ENCODE measurements at regions not wholly inside any gene's neighbourhood (a gene's known extent, or its start where the extent isn't known, plus 50 kb on each side); places are given as distances from the start of the nearest gene placed in this dataset.
"Not testable (repeated sequence)": the region's sequence is repeated elsewhere in the genome, so short reads cannot be mapped to it uniquely, and the experiment has no call there.

- DNase-seq = no peak
- ATAC-seq = peak; percentile 85
- intact Hi-C loops (cut with micrococcal nuclease) = no loop called here
Observed at GRCh38 chr2:217016796-217017419, 157.0 kb upstream of the TNP1 start.

DNA sequence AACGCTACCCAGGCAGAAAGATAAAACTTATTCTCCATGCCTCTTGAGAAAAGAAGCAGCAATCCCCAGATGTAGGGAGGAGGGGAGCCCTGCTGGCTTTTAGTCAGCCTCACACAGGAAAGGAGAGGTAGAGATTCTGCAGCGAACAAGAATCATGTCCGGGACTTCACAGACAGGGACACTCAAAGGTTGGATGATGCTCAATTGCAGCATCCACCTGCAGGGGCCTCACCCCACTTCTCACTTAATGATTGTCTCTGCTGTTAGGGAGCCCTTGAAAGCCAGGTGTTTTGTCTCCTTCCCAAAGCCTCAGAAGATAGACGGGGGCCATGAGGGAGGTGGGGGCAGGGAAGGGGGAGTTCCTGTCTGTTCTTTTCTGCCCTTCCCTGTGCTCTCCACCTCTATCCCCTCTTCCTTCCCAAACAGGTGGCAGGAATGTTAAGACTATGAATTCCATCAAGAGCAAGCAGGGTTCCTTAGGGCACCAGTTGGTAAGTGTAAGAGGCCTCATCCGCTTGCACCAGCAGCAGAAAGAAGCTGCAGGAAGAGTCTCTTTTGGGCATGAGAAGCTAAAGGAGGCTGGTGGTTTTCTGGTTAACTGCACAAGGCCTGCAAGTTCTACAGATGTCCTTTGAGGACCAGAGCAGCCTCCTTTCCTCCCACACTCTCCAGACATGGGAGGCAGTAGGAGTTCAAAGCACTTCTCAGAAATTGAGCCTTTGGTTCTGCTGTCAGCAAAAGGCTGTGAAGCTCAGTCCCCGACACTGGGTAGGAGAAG lies 154.7 kb upstream of the TNP1 start:
- DNase-seq = no peak
- intact Hi-C loops (cut with micrococcal nuclease) = no loop called here
- ATAC-seq = no peak

DNA sequence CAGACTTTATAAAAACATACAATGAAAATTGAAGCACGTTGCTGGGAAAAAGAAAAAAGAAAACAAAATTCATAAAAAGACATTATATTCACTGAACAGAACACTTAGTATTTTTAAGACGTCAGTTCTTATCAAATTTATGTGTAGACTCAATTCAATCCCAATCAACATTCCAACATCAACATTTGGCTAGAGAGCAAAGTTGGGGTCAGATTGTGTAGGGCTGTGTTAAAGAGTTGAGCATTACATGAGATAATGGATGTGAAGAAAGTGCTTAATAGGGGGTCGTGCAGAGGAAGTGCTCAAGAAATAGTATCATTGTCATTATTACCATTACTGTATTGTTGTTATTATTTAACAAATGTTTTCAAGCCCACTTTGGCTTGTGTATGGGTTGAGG lies 154.1 kb upstream of the TNP1 start:
- intact Hi-C loops (cut with micrococcal nuclease) = no loop called here
- ATAC-seq (no peak), DNase-seq (no peak)

GRCh38 chr2:217011576-217011975 lies 151.7 kb upstream of the TNP1 start:
- DNase-seq = no peak
- no peak for ATAC-seq
- intact Hi-C loops (cut with micrococcal nuclease) = no loop called here

DNA sequence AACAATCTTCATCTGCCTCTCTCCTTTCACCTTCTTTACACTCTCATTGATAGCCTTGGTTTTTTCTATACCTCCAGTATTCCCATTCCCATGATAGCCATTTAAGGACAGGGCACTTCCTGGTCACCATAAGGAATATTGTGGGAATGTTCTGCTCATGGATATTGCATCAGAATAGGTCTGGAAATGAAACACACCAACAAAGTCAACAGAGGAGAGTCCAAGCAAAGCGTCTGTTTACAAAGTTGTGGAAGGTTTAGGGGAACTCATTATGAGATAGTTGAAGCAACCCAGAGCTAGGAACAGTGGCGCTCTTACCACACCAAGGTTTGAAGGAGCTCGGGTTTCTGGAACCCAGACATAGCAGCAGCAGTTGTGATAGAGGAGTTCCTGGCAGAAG lies 150.3 kb upstream of the TNP1 start:
- ATAC-seq (no peak), DNase-seq (no peak)
- intact Hi-C loops (cut with micrococcal nuclease) = no loop called here

- intact Hi-C loops (cut with micrococcal nuclease) = no loop called here
- ATAC-seq = no peak
- DNase-seq = no peak
Observed at GRCh38 chr2:217008794-217009193, 148.9 kb upstream of the TNP1 start.

DNA sequence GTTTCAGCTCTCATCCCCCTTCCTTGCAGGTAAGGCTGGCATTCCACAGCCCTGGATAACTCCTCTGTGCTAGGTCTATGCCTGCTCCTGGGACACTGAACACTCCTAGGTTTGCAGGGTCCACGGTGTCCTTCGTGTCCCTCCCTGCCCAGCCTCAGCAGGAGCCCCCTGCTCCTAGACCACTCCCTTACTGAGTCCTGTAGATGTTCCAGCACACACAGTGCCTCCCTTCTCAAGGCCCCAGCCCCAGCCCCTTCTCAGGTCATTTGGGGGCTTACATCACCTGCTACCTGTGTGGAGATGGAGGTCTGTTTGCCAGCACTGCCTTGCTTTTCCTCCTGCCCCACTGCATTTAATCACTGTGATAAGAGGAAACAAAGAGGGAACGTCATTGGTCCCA lies 146.4 kb upstream of the TNP1 start:
- DNase-seq = no peak
- no peak for ATAC-seq
- intact Hi-C loops (cut with micrococcal nuclease) = no loop called here

DNA sequence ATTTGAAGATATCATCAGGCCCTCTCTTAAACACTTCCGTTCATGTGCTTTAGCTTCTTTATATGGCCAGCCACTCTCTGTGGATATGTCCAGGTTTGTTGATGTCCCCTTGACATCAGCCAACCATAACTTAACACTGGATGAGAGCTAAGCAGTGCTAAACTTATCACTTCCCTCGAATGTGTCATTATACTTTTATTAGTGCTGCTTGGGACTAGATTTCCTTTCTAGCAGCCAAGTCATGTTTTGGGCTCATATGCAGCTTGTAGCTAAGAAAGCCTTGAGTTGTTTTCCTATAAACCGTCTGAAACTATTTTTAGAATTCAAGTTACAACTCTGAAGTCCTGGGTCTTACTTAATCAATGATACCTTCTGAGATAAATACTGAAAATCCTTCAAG lies 144.8 kb upstream of the TNP1 start:
- DNase-seq (no peak), ATAC-seq (peak; percentile 34)
- intact Hi-C loops (cut with micrococcal nuclease) = no loop called here

DNA sequence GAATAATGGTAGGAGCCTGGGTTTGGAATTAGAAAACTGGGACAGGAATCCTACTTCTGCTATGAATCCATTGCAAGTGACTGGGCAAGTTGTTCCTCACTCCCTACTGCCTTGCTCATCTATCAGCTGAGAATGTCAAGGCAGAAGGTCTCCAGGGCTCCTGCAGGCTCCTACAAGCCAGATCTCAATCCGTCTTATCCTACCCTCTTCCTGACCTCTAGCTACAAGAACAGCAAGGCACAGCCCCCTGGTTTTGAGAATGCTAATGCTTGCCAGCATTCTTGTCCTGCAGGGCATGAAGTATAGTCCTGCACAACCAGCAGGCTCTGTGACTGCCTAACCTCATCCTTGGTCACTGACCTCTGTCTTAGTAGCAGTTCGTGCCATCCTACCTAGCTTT lies 141.9 kb upstream of the TNP1 start:
- ATAC-seq (no peak), DNase-seq (no peak)
- intact Hi-C loops (cut with micrococcal nuclease) = no loop called here

DNA sequence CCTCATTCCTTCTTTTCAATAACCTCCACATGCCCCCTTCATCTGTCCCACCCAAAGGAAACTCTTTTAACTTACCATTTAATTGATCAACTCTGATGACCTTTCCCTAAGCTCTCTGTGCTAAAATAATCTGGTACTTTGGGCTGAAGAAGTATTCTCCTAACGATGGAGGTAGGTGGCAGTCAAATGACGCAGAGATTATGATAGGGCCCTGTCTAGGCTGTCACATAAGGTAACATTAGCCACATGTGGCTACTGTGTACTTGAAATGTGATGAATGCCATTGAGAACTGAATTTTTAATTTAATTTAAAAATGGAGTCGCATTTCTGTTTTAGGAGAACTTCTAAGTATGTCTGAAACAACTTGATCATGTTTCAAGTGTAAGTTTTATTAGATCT lies 140.5 kb upstream of the TNP1 start:
- DNase-seq = no peak
- ATAC-seq = peak; percentile 51
- intact Hi-C loops (cut with micrococcal nuclease) = no loop called here

GRCh38 chr2:216996279-216996845 lies 136.5 kb upstream of the TNP1 start:
- intact Hi-C loops (cut with micrococcal nuclease) = no loop called here
- DNase-seq = no peak
- no peak for ATAC-seq

GRCh38 chr2:216994353-216994854 lies 134.5 kb upstream of the TNP1 start:
- intact Hi-C loops (cut with micrococcal nuclease) = no loop called here
- ATAC-seq = peak; percentile 15
- DNase-seq = no peak

GRCh38 chr2:216992056-216992675 lies 132.3 kb upstream of the TNP1 start:
- ATAC-seq = peak; percentile 23
- DNase-seq = peak; percentile 68
- intact Hi-C loops (cut with micrococcal nuclease) = no loop called here

DNA sequence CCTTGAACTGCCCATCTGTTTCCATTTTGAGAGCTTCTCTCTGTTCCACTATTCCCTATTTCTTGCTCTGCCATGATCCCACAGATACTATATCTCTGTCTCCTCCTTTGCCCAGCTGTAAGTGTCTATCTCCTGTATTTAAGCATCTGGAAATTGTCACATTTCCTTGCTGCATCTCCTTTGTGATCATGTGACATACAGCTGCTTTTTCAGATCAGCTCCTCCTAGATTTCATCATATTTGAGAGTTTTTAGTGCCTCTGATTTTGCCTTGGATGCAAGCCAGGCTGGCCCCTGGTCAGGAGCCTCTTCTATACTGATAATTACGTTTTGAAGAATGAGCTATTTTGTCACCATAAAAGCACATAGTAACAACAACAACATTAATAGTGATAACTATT lies 131.7 kb upstream of the TNP1 start:
- DNase-seq = peak; percentile 63
- peak; percentile 42 for ATAC-seq
- intact Hi-C loops (cut with micrococcal nuclease) = no loop called here

GRCh38 chr2:216989340-216990129 lies 129.7 kb upstream of the TNP1 start:
- DNase-seq = no peak
- intact Hi-C loops (cut with micrococcal nuclease) = no loop called here
- peak; percentile 24 for ATAC-seq

DNA sequence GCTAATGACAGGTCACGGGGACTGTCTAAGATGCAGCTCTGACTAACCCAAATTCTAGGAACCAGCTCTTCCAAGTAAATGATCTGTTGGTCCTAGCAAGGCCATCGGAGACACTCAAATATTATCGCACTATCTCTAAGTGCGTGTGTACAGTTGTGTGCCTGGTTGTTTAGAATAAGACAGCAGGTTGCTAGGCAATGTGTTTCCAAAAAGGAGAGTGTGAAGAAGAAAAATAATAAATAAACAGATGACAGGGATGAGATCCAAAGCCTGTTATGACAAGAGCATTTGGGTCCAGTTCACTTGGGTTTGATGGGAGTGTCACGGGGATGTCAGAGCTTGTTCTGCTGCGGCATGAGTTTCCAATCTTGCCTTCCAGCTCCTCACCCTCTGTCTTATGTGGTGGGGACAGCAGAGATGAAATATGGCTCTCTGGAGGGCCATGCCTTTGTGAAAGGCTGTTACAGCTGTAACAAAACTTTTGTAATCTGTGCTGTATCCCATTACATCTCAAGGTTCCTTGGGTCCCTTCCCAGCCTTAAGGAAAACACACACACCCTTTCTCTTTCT lies 127.5 kb upstream of the TNP1 start:
- no peak for DNase-seq
- intact Hi-C loops (cut with micrococcal nuclease) = no loop called here

DNA sequence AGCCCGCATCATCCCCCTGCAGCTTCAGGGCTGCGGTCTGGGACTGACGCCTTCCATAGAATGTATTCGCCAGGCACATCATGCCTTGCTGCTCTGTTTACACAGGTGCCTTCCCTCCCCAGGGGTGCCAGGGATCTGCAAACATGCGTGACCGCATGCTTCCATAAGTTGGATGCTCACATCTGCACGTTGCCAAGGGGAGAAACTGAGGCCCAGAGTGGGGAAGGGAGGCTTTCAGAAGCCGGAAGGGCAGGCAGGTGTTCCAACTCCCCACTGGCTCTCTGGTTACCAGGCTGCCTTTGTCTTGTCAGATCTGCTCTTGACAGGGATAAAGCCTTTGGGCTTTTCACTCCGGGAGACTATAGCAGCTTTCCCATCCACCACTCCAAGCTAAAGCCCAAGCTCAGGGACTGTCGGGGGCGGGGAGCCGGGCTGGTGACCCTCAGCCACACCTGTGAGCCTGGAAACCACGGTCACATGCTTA lies 125.8 kb upstream of the TNP1 start:
- intact Hi-C loops (cut with micrococcal nuclease) = no loop called here

More for the DNA sequence above, 127.5 kb upstream of the TNP1 start:
- peak; percentile 64 for ATAC-seq

DNA sequence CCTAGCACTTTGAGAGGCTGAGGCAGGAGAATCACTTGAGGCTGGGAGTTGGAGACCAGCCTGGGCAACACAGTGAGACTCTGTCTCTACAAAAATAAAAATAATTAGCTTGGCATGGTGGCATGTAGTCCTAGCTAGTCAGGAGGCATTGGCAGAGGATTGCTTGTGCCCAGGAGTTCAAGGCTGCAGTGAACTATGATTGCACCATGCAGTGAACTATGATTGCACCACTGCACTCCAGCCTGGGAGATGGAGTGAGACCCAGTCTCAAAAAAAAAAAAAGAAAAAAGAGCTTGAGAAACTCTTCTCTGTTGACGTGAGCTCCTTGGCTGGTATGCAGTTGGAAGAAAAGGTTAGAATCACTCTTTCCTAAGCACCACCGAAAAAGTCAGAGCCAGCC lies 125.1 kb upstream of the TNP1 start:
- ATAC-seq (no peak), DNase-seq (no peak)
- intact Hi-C loops (cut with micrococcal nuclease) = no loop called here

More for the DNA sequence above, 125.8 kb upstream of the TNP1 start:
- no peak for DNase-seq
- ATAC-seq = no peak

DNA sequence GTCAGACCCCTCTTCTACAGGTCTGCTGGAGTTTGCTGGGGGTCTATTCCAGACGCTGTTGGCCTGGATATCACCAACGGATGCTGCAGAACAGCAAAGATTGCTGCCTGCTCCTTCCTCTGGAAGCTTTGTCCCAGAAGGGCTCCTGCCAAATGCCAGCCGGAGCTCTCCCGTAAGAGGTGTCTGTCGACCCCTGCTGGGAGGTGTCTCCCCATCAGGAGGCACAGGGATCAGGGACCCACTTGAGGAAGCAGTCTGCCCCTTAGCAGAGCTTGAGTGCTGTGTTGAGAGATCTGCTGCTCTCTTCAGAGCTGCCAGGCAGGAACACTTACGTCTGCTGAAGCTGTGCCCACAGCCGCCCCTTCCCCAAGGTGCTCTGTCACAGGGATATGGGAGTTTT lies 122.1 kb upstream of the TNP1 start:
- ATAC-seq; intact Hi-C loops (cut with micrococcal nuclease): not testable (repeated sequence)
- peak; percentile 56 for DNase-seq

Data from left ventricle myocardium superior (tissue), 1 donor.